Stimulated activated effector memory CD8-positive, alpha-beta T cell treated with anti-CD3 and anti-CD28 coated beads, Interleukin-12 subunit alpha, Interleukin-12 subunit beta, amount 100 ng/mL, for 72 hours (primary cell): ENCODE measurements at regions not wholly inside any gene's neighbourhood (a gene's known extent, or its start where the extent isn't known, plus 50 kb on each side); places are given as distances from the start of the nearest gene placed in this dataset.

Experiments used
- ATAC-seq: fragments of 150-1000 bp; cut with Tn5 transposase; 2 replicates; pipeline ENCODE4 v1.10.0; 2021
- DNase-seq, 2 donors: peaks; one replicate each; pipeline ENCODE4 v3.0.0; 2021 to 2022; ENCODE audit warnings: low spot score in 2 of 2
- H3K27ac Mint-ChIP-seq: one replicate; pipeline ENCODE4 v1.8.0; 2022; ENCODE audit warnings: mild to moderate bottlenecking, mixed read lengths
- H3K36me3 Mint-ChIP-seq: one replicate; pipeline ENCODE4 v1.8.0; 2022; ENCODE audit warnings: mild to moderate bottlenecking, mixed read lengths
- H3K4me1 Mint-ChIP-seq: one replicate; pipeline ENCODE4 v1.8.0; 2022; ENCODE audit warnings: mixed read lengths
- H3K4me3 Mint-ChIP-seq: one replicate; pipeline ENCODE4 v1.8.0; 2022; ENCODE audit warnings: mild to moderate bottlenecking, mixed read lengths
- H3K9me3 Mint-ChIP-seq: one replicate; pipeline ENCODE4 v1.8.0; 2022; ENCODE audit warnings: mixed read lengths

- no peak overlapping the region for H3K4me3 Mint-ChIP-seq
- no peaks in the 10 kb centered on the region for H3K4me1 Mint-ChIP-seq
- DNase-seq, result no peak
- no peak for ATAC-seq
- H3K36me3 Mint-ChIP-seq, result no peaks in the 10 kb centered on the region
- no peak overlapping the region for H3K27ac Mint-ChIP-seq
- peaks cover 5% of the 10 kb centered on the region for H3K9me3 Mint-ChIP-seq
Observed at GRCh38 chr15:101590785-101591184, 61.4 kb downstream of the TM2D3 start.

- Mint-ChIP-seq H3K27ac (no peak overlapping the region), H3K4me1 (no peaks in the 10 kb centered on the region), H3K36me3 (no peaks in the 10 kb centered on the region), H3K9me3 (peaks cover 4% of the 10 kb centered on the region), H3K4me3 (no peak overlapping the region)
- no peak for DNase-seq
- no peak for ATAC-seq
Observed at GRCh38 chr15:101583284-101583683, 68.9 kb downstream of the TM2D3 start.

- no peak for DNase-seq
- H3K27ac Mint-ChIP-seq, result no peak overlapping the region
- H3K36me3 Mint-ChIP-seq, result no peaks in the 10 kb centered on the region
- no peaks in the 10 kb centered on the region for H3K4me1 Mint-ChIP-seq
- no peak overlapping the region for H3K4me3 Mint-ChIP-seq
- ATAC-seq, result no peak
- H3K9me3 Mint-ChIP-seq, result peaks cover 8% of the 10 kb centered on the region
Observed at GRCh38 chr15:101580431-101580830, 71.8 kb downstream of the TM2D3 start.

- H3K36me3 Mint-ChIP-seq, result no peaks in the 10 kb centered on the region
- DNase-seq, result no peak
- H3K4me3 Mint-ChIP-seq, result no peak overlapping the region
- no peak overlapping the region for H3K27ac Mint-ChIP-seq
- H3K4me1 Mint-ChIP-seq, result no peaks in the 10 kb centered on the region
- no peak for ATAC-seq
- H3K9me3 Mint-ChIP-seq, result peaks cover 8% of the 10 kb centered on the region
Observed at GRCh38 chr15:101579631-101580163, 72.5 kb downstream of the TM2D3 start.

- ATAC-seq (peak; percentile 36), DNase-seq (no peak)
- no peak overlapping the region for H3K27ac Mint-ChIP-seq
- H3K4me1 Mint-ChIP-seq, result no peaks in the 10 kb centered on the region
- H3K4me3 Mint-ChIP-seq, result no peak overlapping the region
- H3K9me3 Mint-ChIP-seq, result peaks cover 4% of the 10 kb centered on the region
- H3K36me3 Mint-ChIP-seq, result no peaks in the 10 kb centered on the region
Observed at GRCh38 chr15:101578443-101578894, 73.7 kb downstream of the TM2D3 start.

GRCh38 chr15:101573951-101574350 is 78.2 kb downstream of the TM2D3 start:
- Mint-ChIP-seq H3K36me3 (no peaks in the 10 kb centered on the region), H3K4me3 (no peak overlapping the region), H3K4me1 (no peaks in the 10 kb centered on the region), H3K27ac (no peak overlapping the region), H3K9me3 (peaks cover 4% of the 10 kb centered on the region)
- ATAC-seq, result no peak
- DNase-seq, result no peak

- DNase-seq, result no peak
- no peak overlapping the region for H3K4me3 Mint-ChIP-seq
Observed at GRCh38 chr15:101570241-101570640, 80.7 kb upstream of the PCSK6 start.

GRCh38 chr15:101568821-101569555 is 79.5 kb upstream of the PCSK6 start:
- DNase-seq, result no peak
- H3K4me1 Mint-ChIP-seq, result no peaks in the 10 kb centered on the region
- no peak overlapping the region for H3K4me3 Mint-ChIP-seq
- H3K27ac Mint-ChIP-seq, result no peak overlapping the region
- H3K9me3 Mint-ChIP-seq, result no peaks in the 10 kb centered on the region
- H3K36me3 Mint-ChIP-seq, result no peaks in the 10 kb centered on the region
- no peak for ATAC-seq

More at GRCh38 chr15:101570241-101570640, 80.7 kb upstream of the PCSK6 start:
- Mint-ChIP-seq H3K36me3 (no peaks in the 10 kb centered on the region), H3K4me1 (no peaks in the 10 kb centered on the region), H3K27ac (no peak overlapping the region), H3K9me3 (no peaks in the 10 kb centered on the region)
- peak; percentile 64 for ATAC-seq

GRCh38 chr15:101568309-101568708 is 78.8 kb upstream of the PCSK6 start:
- Mint-ChIP-seq H3K36me3 (no peaks in the 10 kb centered on the region), H3K4me1 (no peaks in the 10 kb centered on the region), H3K9me3 (no peaks in the 10 kb centered on the region), H3K27ac (no peak overlapping the region), H3K4me3 (no peak overlapping the region)
- DNase-seq (no peak), ATAC-seq (no peak)

- no peak overlapping the region for H3K27ac Mint-ChIP-seq
- ATAC-seq (no peak), DNase-seq (no peak)
- no peaks in the 10 kb centered on the region for H3K9me3 Mint-ChIP-seq
- no peaks in the 10 kb centered on the region for H3K36me3 Mint-ChIP-seq
- H3K4me3 Mint-ChIP-seq, result no peak overlapping the region
- no peaks in the 10 kb centered on the region for H3K4me1 Mint-ChIP-seq
Observed at GRCh38 chr15:101566748-101567488, 77.4 kb upstream of the PCSK6 start.

GRCh38 chr15:101565377-101565776 is 75.9 kb upstream of the PCSK6 start:
- H3K4me1 Mint-ChIP-seq, result no peaks in the 10 kb centered on the region
- no peak overlapping the region for H3K4me3 Mint-ChIP-seq
- no peaks in the 10 kb centered on the region for H3K9me3 Mint-ChIP-seq
- H3K27ac Mint-ChIP-seq, result no peak overlapping the region
- H3K36me3 Mint-ChIP-seq, result no peaks in the 10 kb centered on the region
- DNase-seq (no peak), ATAC-seq (no peak)

GRCh38 chr15:101563176-101563796 is 73.8 kb upstream of the PCSK6 start:
- ATAC-seq (no peak), DNase-seq (no peak)
- Mint-ChIP-seq H3K9me3 (no peaks in the 10 kb centered on the region), H3K27ac (no peak overlapping the region), H3K4me1 (no peaks in the 10 kb centered on the region), H3K4me3 (no peak overlapping the region), H3K36me3 (no peaks in the 10 kb centered on the region)

GRCh38 chr15:101562428-101563059 is 73.0 kb upstream of the PCSK6 start:
- ATAC-seq (peak; percentile 11), DNase-seq (peak in 1 of 2 donors; percentile 20)
- no peaks in the 10 kb centered on the region for H3K9me3 Mint-ChIP-seq
- H3K4me3 Mint-ChIP-seq, result no peak overlapping the region
- H3K27ac Mint-ChIP-seq, result no peak overlapping the region
- no peaks in the 10 kb centered on the region for H3K4me1 Mint-ChIP-seq
- no peaks in the 10 kb centered on the region for H3K36me3 Mint-ChIP-seq

GRCh38 chr15:101561584-101561906 is 72.0 kb upstream of the PCSK6 start:
- Mint-ChIP-seq H3K36me3 (no peaks in the 10 kb centered on the region), H3K4me3 (no peak overlapping the region), H3K4me1 (no peaks in the 10 kb centered on the region), H3K9me3 (no peaks in the 10 kb centered on the region), H3K27ac (no peak overlapping the region)
- DNase-seq, result peak in 1 of 2 donors; percentile 26
- ATAC-seq, result no peak
